Neural cell (in vitro differentiated cells): ENCODE measurements at regions not wholly inside any gene's neighbourhood (a gene's known extent, or its start where the extent isn't known, plus 50 kb on each side); places are given as distances from the start of the nearest gene placed in this dataset.

ENCODE experiments used
- H2AFZ ChIP-seq: fragments of 200-600, 300-800 bp; sonication (generic), shearing (Covaris generic); 2 replicates; pipeline ENCODE4 v1.6.0; 2014; ENCODE audit warnings: low read depth, mild to moderate bottlenecking, antibody characterized with exemption, low read length, moderate library complexity
- H3F3A ChIP-seq: fragments of 200-600 bp; shearing (Covaris generic); 2 replicates; pipeline ENCODE4 v1.6.1; 2016; ENCODE audit warnings: mild to moderate bottlenecking, moderate library complexity, mixed read lengths, antibody characterized with exemption, low read length; ENCODE audit not compliant: insufficient read depth, poor library complexity, severe bottlenecking
- H3K27ac ChIP-seq: fragments of 200-600, 300-800 bp; sonication (generic), shearing (Covaris generic); 2 replicates; pipeline ENCODE4 v1.5.1; 2014; ENCODE audit warnings: mild to moderate bottlenecking, low read length, moderate library complexity
- H3K27me3 ChIP-seq: fragments of 300-800, 200-600 bp; sonication (generic), shearing (Covaris generic); 2 replicates; pipeline ENCODE4 v1.6.0; 2014; ENCODE audit warnings: mild to moderate bottlenecking, low read depth, low read length, moderate library complexity; ENCODE audit not compliant: insufficient read depth
- H3K36me3 ChIP-seq: fragments of 300-800, 200-600 bp; sonication (generic), shearing (Covaris generic); 2 replicates; pipeline ENCODE4 v1.5.1; 2014; ENCODE audit warnings: mild to moderate bottlenecking, antibody characterized with exemption, low read length, moderate library complexity; ENCODE audit not compliant: insufficient read depth
- H3K4me2 ChIP-seq: fragments of 300-800, 200-600 bp; sonication (generic), shearing (Covaris generic); 2 replicates; pipeline ENCODE4 v1.6.0; 2014; ENCODE audit warnings: mild to moderate bottlenecking, low read length
- H3K4me3 ChIP-seq: fragments of 300-800, 200-600 bp; sonication (generic), shearing (Covaris generic); 2 replicates; pipeline ENCODE4 v1.5.1; 2014; ENCODE audit warnings: mild to moderate bottlenecking, low read length, moderate library complexity
- H3K79me2 ChIP-seq: fragments of 200-600 bp; shearing (Covaris generic); replicated peaks from 2 replicates; pipeline ENCODE4 v1.6.0; 2014; ENCODE audit warnings: mild to moderate bottlenecking, low read length, moderate library complexity; ENCODE audit not compliant: insufficient read depth
- H3K9ac ChIP-seq: fragments of 300-800, 200-600 bp; sonication (generic), shearing (Covaris generic); 2 replicates; pipeline ENCODE4 v1.6.1; 2016; ENCODE audit warnings: mild to moderate bottlenecking, low read length, mixed read lengths
- H3K9me2 ChIP-seq: fragments of 200-600 bp; shearing (Covaris generic); 2 replicates; pipeline ENCODE4 v1.6.1; 2016; ENCODE audit warnings: mild to moderate bottlenecking, low read length, mixed read lengths; ENCODE audit not compliant: insufficient read depth
- H3K9me3 ChIP-seq: fragments of 200-600, 300-800 bp; sonication (generic), shearing (Covaris generic); 2 replicates; pipeline ENCODE4 v1.6.1; 2016; ENCODE audit warnings: mild to moderate bottlenecking, mixed run types, low read length, moderate library complexity, mixed read lengths
- H4K20me1 ChIP-seq: fragments of 200-600 bp; shearing (Covaris generic); 2 replicates; pipeline ENCODE4 v1.6.1; 2016; ENCODE audit warnings: mild to moderate bottlenecking, mixed run types; ENCODE audit not compliant: insufficient read depth
- CTCF ChIP-seq: fragments of 450-650 bp; IDR thresholded peaks from 2 replicates; pipeline ENCODE4 v1.5.1; 2014; ENCODE audit warnings: antibody characterized with exemption, mild to moderate bottlenecking, moderate library complexity; ENCODE audit not compliant: poor library complexity, severe bottlenecking
- EP300 ChIP-seq: fragments of 450-650 bp; conservative IDR thresholded peaks from 2 replicates; pipeline ENCODE4 v1.6.1; 2014; ENCODE audit warnings: antibody characterized with exemption, mild to moderate bottlenecking, moderate library complexity; ENCODE audit not compliant: poor library complexity, severe bottlenecking
- EZH2 ChIP-seq: fragments of 200-600, 300-800 bp; shearing (Covaris generic), sonication (generic); IDR thresholded peaks from 2 replicates; pipeline ENCODE4 v1.6.1; 2014; ENCODE audit warnings: antibody characterized with exemption, low read length, borderline replicate concordance, mild to moderate bottlenecking; ENCODE audit not compliant: insufficient read depth, poor library complexity, severe bottlenecking
- MXI1 ChIP-seq: fragments of 450-650 bp; conservative IDR thresholded peaks from 2 replicates; pipeline ENCODE4 v1.6.1; 2014; ENCODE audit warnings: antibody characterized with exemption, mild to moderate bottlenecking; ENCODE audit not compliant: poor library complexity, severe bottlenecking
- POLR2AphosphoS5 ChIP-seq: IDR thresholded peaks from 2 replicates; pipeline ENCODE4 v1.6.1; 2012
- RAD21 ChIP-seq: fragments of 450-650 bp; conservative IDR thresholded peaks from 2 replicates; pipeline ENCODE4 v1.6.1; 2014; ENCODE audit warnings: antibody characterized with exemption, mild to moderate bottlenecking, moderate library complexity
- REST ChIP-seq: IDR thresholded peaks from 2 replicates; pipeline ENCODE4 v1.6.1; 2012; ENCODE audit warnings: borderline replicate concordance
- SMC3 ChIP-seq: fragments of 450-650 bp; conservative IDR thresholded peaks from 2 replicates; pipeline ENCODE4 v1.6.1; 2014; ENCODE audit warnings: antibody characterized with exemption, mild to moderate bottlenecking, moderate library complexity; ENCODE audit not compliant: poor library complexity
- TAF1 ChIP-seq: IDR thresholded peaks from 2 replicates; pipeline ENCODE4 v1.6.1; 2012; ENCODE audit warnings: low read depth

DNA sequence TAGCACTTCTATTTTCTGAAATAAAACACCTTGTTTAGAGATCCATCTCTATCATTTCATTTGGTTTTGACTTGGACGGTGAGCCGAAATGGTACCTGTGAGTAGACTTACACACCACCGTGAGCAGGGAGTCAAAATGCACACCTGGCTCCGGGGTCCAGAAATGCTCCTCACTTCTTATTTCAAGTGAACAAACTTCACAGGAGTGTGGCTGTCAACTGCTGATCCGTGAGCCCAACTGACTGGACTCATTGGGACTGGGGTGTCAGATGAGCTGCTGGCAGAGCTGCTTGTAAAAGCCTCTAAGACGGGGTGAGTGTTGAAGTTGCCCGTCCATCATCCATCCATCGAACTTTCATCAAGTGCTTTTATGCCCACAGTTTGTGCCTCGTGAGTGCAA is 435.5 kb downstream of the GLRX3 start:
- Histone ChIP-seq H3K4me2 (no peak overlapping the region), H3F3A (no peaks in the 10 kb centered on the region), H4K20me1 (no peaks in the 10 kb centered on the region), H3K36me3 (no peaks in the 10 kb centered on the region), H3K27ac (no peak overlapping the region), H3K9me2 (no peaks in the 10 kb centered on the region), H3K9ac (no peak overlapping the region), H3K4me3 (no peak overlapping the region), H3K9me3 (no peaks in the 10 kb centered on the region), H2AFZ (no peak overlapping the region), H3K79me2 (no peaks in the 10 kb centered on the region), H3K27me3 (no peaks in the 10 kb centered on the region)
- TF ChIP-seq RAD21 (no peak), REST (no peak), EP300 (no peak)

DNA sequence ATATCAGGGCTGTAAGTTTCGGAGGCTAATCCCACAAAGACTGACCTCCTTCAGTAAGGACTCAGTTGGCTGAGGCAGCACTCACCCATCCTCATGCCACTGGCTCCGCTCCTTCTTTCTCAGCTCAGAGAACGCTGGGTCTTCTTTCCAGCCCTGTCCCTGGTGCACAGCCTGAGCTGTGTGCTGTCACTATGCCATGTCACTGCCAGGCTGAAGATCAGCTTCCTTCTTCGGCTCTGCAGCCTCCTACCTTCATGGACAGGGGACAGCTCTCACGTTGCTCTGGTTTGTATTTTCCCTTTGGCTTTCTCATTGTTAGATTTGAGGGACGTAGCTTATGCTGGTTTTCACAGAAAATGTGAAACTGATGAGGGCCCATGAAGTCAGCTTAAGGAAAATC is 437.3 kb downstream of the GLRX3 start:
- Histone ChIP-seq H3K36me3 (no peaks in the 10 kb centered on the region), H3K4me3 (no peak overlapping the region), H3F3A (no peaks in the 10 kb centered on the region), H3K9me2 (no peaks in the 10 kb centered on the region), H3K27ac (no peak overlapping the region), H3K9ac (no peak overlapping the region), H3K4me2 (no peak overlapping the region), H2AFZ (no peak overlapping the region), H3K27me3 (no peaks in the 10 kb centered on the region), H4K20me1 (no peaks in the 10 kb centered on the region), H3K79me2 (no peaks in the 10 kb centered on the region), H3K9me3 (no peaks in the 10 kb centered on the region)
- TF ChIP-seq TAF1, result no peak
- TF ChIP-seq SMC3, result no peak
- no peak for TF ChIP-seq POLR2AphosphoS5
- TF ChIP-seq EZH2, result no peak
- TF ChIP-seq MXI1, result no peak
- no peak for TF ChIP-seq REST
- TF ChIP-seq EP300, result no peak
- no peak for TF ChIP-seq RAD21
- TF ChIP-seq CTCF, result no peak
